ENCODE measurements at regions not wholly inside any gene's neighbourhood (a gene's known extent, or its start where the extent isn't known, plus 50 kb on each side); places are given as distances from the start of the nearest gene placed in this dataset.

DNA sequence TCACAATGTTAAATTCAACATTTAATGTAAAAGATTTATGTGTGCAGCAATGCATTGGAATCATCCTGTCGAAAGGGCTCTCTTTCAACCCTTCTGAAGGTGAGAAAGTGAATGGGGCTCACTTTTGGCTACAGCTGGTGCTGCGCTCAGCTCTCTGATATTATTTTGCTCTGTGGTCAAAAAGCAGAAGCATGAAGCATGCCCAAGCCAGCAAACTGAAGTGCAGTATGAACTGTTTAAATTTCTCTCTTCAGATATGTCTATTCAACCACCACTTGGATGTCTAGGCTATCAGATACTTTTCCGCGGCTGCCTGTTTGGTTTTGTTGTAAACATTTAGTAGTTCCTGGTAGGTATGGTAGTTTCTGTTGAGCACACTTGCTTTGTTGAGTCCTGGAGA, 216.9 kb upstream of the TMPRSS15 start:
- H3K79me2 ChIP-seq (ENCODE audit: control insufficient read depth, insufficient read depth, low read length, poor library complexity), result no peaks in the 10 kb centered on the region
- no peaks in the 10 kb centered on the region for H3K79me1 ChIP-seq (ENCODE audit: low read length)
- H3K4ac ChIP-seq (ENCODE audit: low read depth, low read length), result no peak overlapping the region
- H2AFZ ChIP-seq (ENCODE audit: insufficient read depth, low read length, poor library complexity), result no peak overlapping the region
- no peak overlapping the region for H4K12ac ChIP-seq (ENCODE audit: low read depth, low read length)
- no peak overlapping the region for H3K18ac ChIP-seq (ENCODE audit: low read length)
- no peaks in the 10 kb centered on the region for H3K27me3 ChIP-seq (ENCODE audit: insufficient read depth, low read length)
- H3K4me3 ChIP-seq (ENCODE audit: low read depth, low read length), result no peak overlapping the region
- H4K8ac ChIP-seq (ENCODE audit: low read depth, low read length), result no peak overlapping the region
- no peak overlapping the region for H2AK5ac ChIP-seq (ENCODE audit: low read length)
- H3K4me1 ChIP-seq (ENCODE audit: control insufficient read depth in 1 of 2, insufficient read depth in 2 of 2, low read length in 2 of 2), result no peaks in the 10 kb centered on the region
- no peak overlapping the region for H4K91ac ChIP-seq (ENCODE audit: low read depth, low read length)
- no peak for DNase-seq
- no peaks in the 10 kb centered on the region for H3K9me3 ChIP-seq (ENCODE audit: insufficient read depth, low read depth, low read length)
- no peak overlapping the region for H3K9ac ChIP-seq (ENCODE audit: low read length)
- no peak overlapping the region for H2BK120ac ChIP-seq (ENCODE audit: insufficient read depth, low read length, poor library complexity)
- H2BK5ac ChIP-seq (ENCODE audit: low read depth, low read length, poor library complexity), result no peak overlapping the region
- H3K27ac ChIP-seq (ENCODE audit: low read depth, low read length), result no peak overlapping the region
- WGBS (ENCODE audit: extremely low coverage, insufficient coverage, insufficient read length), result no CpG with 5 or more reads among the region's 4 CpGs
- no peaks in the 10 kb centered on the region for H3K36me3 ChIP-seq (ENCODE audit: control insufficient read depth in 1 of 2, insufficient read depth in 2 of 2, low read length in 2 of 2)
- no peak overlapping the region for H3K4me2 ChIP-seq (ENCODE audit: low read length)
- H3K14ac ChIP-seq (ENCODE audit: low read length), result no peak overlapping the region
- no peak overlapping the region for H3K23ac ChIP-seq (ENCODE audit: low read length)
- H2BK12ac ChIP-seq (ENCODE audit: low read length), result no peak overlapping the region

- no peak overlapping the region for H3K9ac ChIP-seq (ENCODE audit: low read length)
- no peak overlapping the region for H4K12ac ChIP-seq (ENCODE audit: low read depth, low read length)
- H3K27me3 ChIP-seq (ENCODE audit: insufficient read depth, low read length), result no peaks in the 10 kb centered on the region
- H3K4me3 ChIP-seq (ENCODE audit: low read depth, low read length), result no peak overlapping the region
- no peak overlapping the region for H4K91ac ChIP-seq (ENCODE audit: low read depth, low read length)
- H3K79me2 ChIP-seq (ENCODE audit: control insufficient read depth, insufficient read depth, low read length, poor library complexity), result no peaks in the 10 kb centered on the region
- H3K23ac ChIP-seq (ENCODE audit: low read length), result no peak overlapping the region
- no peaks in the 10 kb centered on the region for H3K36me3 ChIP-seq (ENCODE audit: control insufficient read depth in 1 of 2, insufficient read depth in 2 of 2, low read length in 2 of 2)
- no peak for DNase-seq
- H3K27ac ChIP-seq (ENCODE audit: low read depth, low read length), result no peak overlapping the region
- no peak overlapping the region for H4K8ac ChIP-seq (ENCODE audit: low read depth, low read length)
- no peaks in the 10 kb centered on the region for H3K4me1 ChIP-seq (ENCODE audit: control insufficient read depth in 1 of 2, insufficient read depth in 2 of 2, low read length in 2 of 2)
- H2AK5ac ChIP-seq (ENCODE audit: low read length), result no peak overlapping the region
- no peak overlapping the region for H3K4me2 ChIP-seq (ENCODE audit: low read length)
- H3K79me1 ChIP-seq (ENCODE audit: low read length), result no peaks in the 10 kb centered on the region
- H2BK5ac ChIP-seq (ENCODE audit: low read depth, low read length, poor library complexity), result no peak overlapping the region
- H3K9me3 ChIP-seq (ENCODE audit: insufficient read depth, low read depth, low read length), result no peaks in the 10 kb centered on the region
- no peak overlapping the region for H3K14ac ChIP-seq (ENCODE audit: low read length)
- no peak overlapping the region for H3K18ac ChIP-seq (ENCODE audit: low read length)
- no peak overlapping the region for H2BK120ac ChIP-seq (ENCODE audit: insufficient read depth, low read length, poor library complexity)
- H2BK12ac ChIP-seq (ENCODE audit: low read length), result no peak overlapping the region
- H2AFZ ChIP-seq (ENCODE audit: insufficient read depth, low read length, poor library complexity), result no peak overlapping the region
- no peak overlapping the region for H3K4ac ChIP-seq (ENCODE audit: low read depth, low read length)
Observed at GRCh38 chr21:18622383-18622782, 218.8 kb upstream of the TMPRSS15 start.

DNA sequence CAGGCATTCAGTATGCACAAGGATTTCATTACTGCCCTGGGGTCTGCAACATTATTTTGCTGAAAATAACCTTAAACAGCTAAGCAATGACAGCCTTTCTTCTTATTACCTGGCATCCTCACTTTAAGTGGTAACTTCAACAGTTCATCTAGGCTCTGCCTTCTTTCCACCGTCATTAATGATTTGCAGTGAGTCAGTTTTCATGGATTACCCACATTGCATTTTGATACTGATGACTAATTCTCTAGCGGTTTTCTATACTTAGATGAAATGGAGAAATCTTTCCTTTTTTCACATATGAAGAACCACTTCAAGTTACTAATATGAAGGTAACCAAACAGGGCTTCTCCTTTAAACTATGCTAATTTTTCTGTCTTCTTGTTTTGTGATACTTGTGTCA, 226.9 kb upstream of the TMPRSS15 start:
- no peak overlapping the region for H3K18ac ChIP-seq (ENCODE audit: low read length)
- H4K8ac ChIP-seq (ENCODE audit: low read depth, low read length), result no peak overlapping the region
- no peak overlapping the region for H3K4me2 ChIP-seq (ENCODE audit: low read length)
- H3K9me3 ChIP-seq (ENCODE audit: insufficient read depth, low read depth, low read length), result no peaks in the 10 kb centered on the region
- H3K79me2 ChIP-seq (ENCODE audit: control insufficient read depth, insufficient read depth, low read length, poor library complexity), result no peaks in the 10 kb centered on the region
- H3K23ac ChIP-seq (ENCODE audit: low read length), result no peak overlapping the region
- H3K36me3 ChIP-seq (ENCODE audit: control insufficient read depth in 1 of 2, insufficient read depth in 2 of 2, low read length in 2 of 2), result no peaks in the 10 kb centered on the region
- H3K27ac ChIP-seq (ENCODE audit: low read depth, low read length), result no peak overlapping the region
- H2BK120ac ChIP-seq (ENCODE audit: insufficient read depth, low read length, poor library complexity), result no peak overlapping the region
- no peak overlapping the region for H4K91ac ChIP-seq (ENCODE audit: low read depth, low read length)
- no peak overlapping the region for H2BK12ac ChIP-seq (ENCODE audit: low read length)
- no peak overlapping the region for H2AK5ac ChIP-seq (ENCODE audit: low read length)
- no peak overlapping the region for H2BK5ac ChIP-seq (ENCODE audit: low read depth, low read length, poor library complexity)
- H3K4me1 ChIP-seq (ENCODE audit: control insufficient read depth in 1 of 2, insufficient read depth in 2 of 2, low read length in 2 of 2), result no peaks in the 10 kb centered on the region
- no peak overlapping the region for H3K14ac ChIP-seq (ENCODE audit: low read length)
- H3K4ac ChIP-seq (ENCODE audit: low read depth, low read length), result no peak overlapping the region
- WGBS (ENCODE audit: extremely low coverage, insufficient coverage, insufficient read length), result no CpG with 5 or more reads among the region's 2 CpGs
- H3K4me3 ChIP-seq (ENCODE audit: low read depth, low read length), result no peak overlapping the region
- no peak overlapping the region for H2AFZ ChIP-seq (ENCODE audit: insufficient read depth, low read length, poor library complexity)
- DNase-seq, result no peak
- no peak overlapping the region for H4K12ac ChIP-seq (ENCODE audit: low read depth, low read length)
- H3K79me1 ChIP-seq (ENCODE audit: low read length), result no peaks in the 10 kb centered on the region
- H3K9ac ChIP-seq (ENCODE audit: low read length), result no peak overlapping the region
- H3K27me3 ChIP-seq (ENCODE audit: insufficient read depth, low read length), result no peaks in the 10 kb centered on the region

DNA sequence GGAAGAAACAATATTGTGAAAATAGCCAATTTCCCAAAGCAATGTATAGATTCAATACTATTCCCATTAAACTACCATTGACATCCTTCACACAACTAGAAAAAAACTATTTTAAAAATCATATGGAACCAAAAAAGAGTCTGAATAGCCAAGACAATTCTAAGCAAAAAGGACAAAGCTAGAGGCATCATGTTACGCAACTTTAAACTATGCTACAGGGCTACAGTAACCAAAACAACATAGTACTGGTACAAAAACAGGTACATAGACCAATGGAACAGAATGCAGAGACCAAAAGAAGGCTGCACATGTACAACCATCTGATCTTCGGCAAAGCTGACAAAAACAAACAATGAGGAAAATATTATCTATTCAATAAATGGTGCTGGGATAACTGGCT, 233.3 kb upstream of the TMPRSS15 start:
- no peak overlapping the region for H2AFZ ChIP-seq (ENCODE audit: insufficient read depth, low read length, poor library complexity)
- no peak for DNase-seq
- no peak overlapping the region for H3K23ac ChIP-seq (ENCODE audit: low read length)
- H3K79me1 ChIP-seq (ENCODE audit: low read length), result no peaks in the 10 kb centered on the region
- no CpG with 5 or more reads among the region's 2 CpGs for WGBS (ENCODE audit: extremely low coverage, insufficient coverage, insufficient read length)
- H3K79me2 ChIP-seq (ENCODE audit: control insufficient read depth, insufficient read depth, low read length, poor library complexity), result no peaks in the 10 kb centered on the region
- no peak overlapping the region for H2BK12ac ChIP-seq (ENCODE audit: low read length)
- H3K18ac ChIP-seq (ENCODE audit: low read length), result no peak overlapping the region
- no peak overlapping the region for H4K12ac ChIP-seq (ENCODE audit: low read depth, low read length)
- H2AK5ac ChIP-seq (ENCODE audit: low read length), result no peak overlapping the region
- H3K27me3 ChIP-seq (ENCODE audit: insufficient read depth, low read length), result no peaks in the 10 kb centered on the region
- no peak overlapping the region for H3K9ac ChIP-seq (ENCODE audit: low read length)
- no peak overlapping the region for H2BK5ac ChIP-seq (ENCODE audit: low read depth, low read length, poor library complexity)
- H4K91ac ChIP-seq (ENCODE audit: low read depth, low read length), result no peak overlapping the region
- no peaks in the 10 kb centered on the region for H3K9me3 ChIP-seq (ENCODE audit: insufficient read depth, low read depth, low read length)
- no peak overlapping the region for H2BK120ac ChIP-seq (ENCODE audit: insufficient read depth, low read length, poor library complexity)
- H3K4me2 ChIP-seq (ENCODE audit: low read length), result no peak overlapping the region
- H3K4ac ChIP-seq (ENCODE audit: low read depth, low read length), result no peak overlapping the region
- no peak overlapping the region for H3K4me3 ChIP-seq (ENCODE audit: low read depth, low read length)
- H3K4me1 ChIP-seq (ENCODE audit: control insufficient read depth in 1 of 2, insufficient read depth in 2 of 2, low read length in 2 of 2), result no peaks in the 10 kb centered on the region
- H3K36me3 ChIP-seq (ENCODE audit: control insufficient read depth in 1 of 2, insufficient read depth in 2 of 2, low read length in 2 of 2), result no peaks in the 10 kb centered on the region
- H3K27ac ChIP-seq (ENCODE audit: low read depth, low read length), result no peak overlapping the region
- no peak overlapping the region for H4K8ac ChIP-seq (ENCODE audit: low read depth, low read length)
- H3K14ac ChIP-seq (ENCODE audit: low read length), result no peak overlapping the region

GRCh38 chr21:18646116-18646515, 242.5 kb upstream of the TMPRSS15 start:
- Histone ChIP-seq H3K36me3 (ENCODE audit: control insufficient read depth in 1 of 2, insufficient read depth in 2 of 2, low read length in 2 of 2) (no peaks in the 10 kb centered on the region), H2BK5ac (ENCODE audit: low read depth, low read length, poor library complexity) (no peak overlapping the region), H3K4me1 (ENCODE audit: control insufficient read depth in 1 of 2, insufficient read depth in 2 of 2, low read length in 2 of 2) (no peaks in the 10 kb centered on the region), H3K23ac (ENCODE audit: low read length) (no peak overlapping the region), H3K4ac (ENCODE audit: low read depth, low read length) (no peak overlapping the region), H4K91ac (ENCODE audit: low read depth, low read length) (no peak overlapping the region), H2AK5ac (ENCODE audit: low read length) (no peak overlapping the region), H3K9me3 (ENCODE audit: insufficient read depth, low read depth, low read length) (no peaks in the 10 kb centered on the region), H3K27ac (ENCODE audit: low read depth, low read length) (no peak overlapping the region), H3K79me2 (ENCODE audit: control insufficient read depth, insufficient read depth, low read length, poor library complexity) (no peaks in the 10 kb centered on the region), H3K4me2 (ENCODE audit: low read length) (no peak overlapping the region), H3K14ac (ENCODE audit: low read length) (no peak overlapping the region), H3K18ac (ENCODE audit: low read length) (no peak overlapping the region), H3K79me1 (ENCODE audit: low read length) (no peaks in the 10 kb centered on the region), H3K4me3 (ENCODE audit: low read depth, low read length) (no peak overlapping the region), H2BK12ac (ENCODE audit: low read length) (no peak overlapping the region), H2AFZ (ENCODE audit: insufficient read depth, low read length, poor library complexity) (no peak overlapping the region), H2BK120ac (ENCODE audit: insufficient read depth, low read length, poor library complexity) (no peak overlapping the region), H3K9ac (ENCODE audit: low read length) (no peak overlapping the region), H4K8ac (ENCODE audit: low read depth, low read length) (no peak overlapping the region), H4K12ac (ENCODE audit: low read depth, low read length) (no peak overlapping the region), H3K27me3 (ENCODE audit: insufficient read depth, low read length) (no peaks in the 10 kb centered on the region)
- WGBS (ENCODE audit: extremely low coverage, insufficient coverage, insufficient read length), result no CpG with 5 or more reads among the region's 1 CpG
- DNase-seq, result no peak
